Psoas muscle (tissue), 7 donors: ENCODE measurements at regions not wholly inside any gene's neighbourhood (a gene's known extent, or its start where the extent isn't known, plus 50 kb on each side); places are given as distances from the start of the nearest gene placed in this dataset.

Source experiments
- ATAC-seq, 4 donors: fragments of 200-7000 bp; cut with Tn5 transposase; one replicate each; pipeline ENCODE4 v1.9.1; 2020; ENCODE audit warnings: moderate library complexity in 3 of 4, mild to moderate bottlenecking in 2 of 4
- DNase-seq, 2 donors: peaks; one replicate each; pipeline ENCODE4 v3.0.0-alpha.2; 2020
- H3K27ac ChIP-seq: fragments of 200-600 bp; one replicate; pipeline ENCODE4 v1.8.0; 2022
- H3K27me3 ChIP-seq, 3 donors: fragments of 200-600 bp in 1 of 3; one replicate each; pipeline versions ENCODE4 v1.6.1 to v1.8.0; 2013 to 2022; ENCODE audit warnings: low read length in 2 of 3, mild to moderate bottlenecking in 2 of 3, moderate library complexity in 1 of 3; ENCODE audit not compliant: insufficient read depth in 3 of 3
- H3K36me3 ChIP-seq, 2 donors: fragments of 200-600 bp in 1 of 2; one replicate each; pipeline versions ENCODE4 v1.6.1 to v1.8.0; 2013 to 2022; ENCODE audit warnings: low read depth in 1 of 2, mild to moderate bottlenecking in 1 of 2, moderate library complexity in 1 of 2; ENCODE audit not compliant: insufficient read depth in 1 of 2
- H3K4me1 ChIP-seq: fragments of 200-600 bp; one replicate; pipeline ENCODE4 v1.8.0; 2022
- H3K4me3 ChIP-seq: fragments of 200-600 bp; one replicate; pipeline ENCODE4 v1.8.0; 2022; ENCODE audit warnings: mild to moderate bottlenecking
- H3K9me3 ChIP-seq: fragments of 200-600 bp; one replicate; pipeline ENCODE4 v1.8.0; 2022
- CTCF ChIP-seq: fragments of 200-600 bp; IDR thresholded peaks from one replicate; pipeline ENCODE4 v1.8.0; 2022; ENCODE audit warnings: antibody characterized with exemption
- WGBS, 3 donors: extraction: QIAGEN DNeasy Blood & Tissue Kit; methylation state at CpG; one replicate each; pipeline versions ENCODE4 v1.1.6 to v1.1.7; 2013; 5-methylcytosine and 5-hydroxymethylcytosine counted together
- intact Hi-C, 2 donors: fragments of 100-400 bp; cut with DNase I; formaldehyde crosslinking; loops; one replicate each; pipeline versions ENCODE4 v1.11.0 to v1.14.2; 2022
- donor health status: healthy with polysubstance abuse.
- donor health status: DM: no; HTN: no; CAD: no; lungs with moderate emphysema.
- donor health status: Bipolar disorder and iron deficiency.
- donor health status: healthy.
- donor health status: DM: yes; HTN: yes; CAD: no.
- donor health status: DM: no; HTN: no; CAD: no.
- donor health status: DM: yes; HTN: yes; CAD: no.

GRCh38 chr10:15462253-15462897 is 91.3 kb upstream of the FAM171A1 start:
- 84 to 95% (median 87%) methylated on average over 6 of the region's 6 CpGs for WGBS, 3 donors
- Histone ChIP-seq H3K27ac (no peak overlapping the region), H3K4me1 (no peaks in the 10 kb centered on the region), H3K9me3 (no peaks in the 10 kb centered on the region), H3K4me3 (no peak overlapping the region), H3K36me3 (no peaks in the 10 kb centered on the region), H3K27me3 (peaks cover 0 to 2% (median 0%) of the 10 kb centered on the region in 3 donors)
- TF ChIP-seq CTCF = no peak
- ATAC-seq = no peak
- intact Hi-C loops = no loop called here
- no peak for DNase-seq

GRCh38 chr10:15461353-15462108 is 90.4 kb upstream of the FAM171A1 start:
- no peak overlapping the region for H3K4me3 ChIP-seq
- intact Hi-C loops = no loop called here
- DNase-seq = peak in 1 of 2 donors; percentile 50

GRCh38 chr10:15460661-15461060 is 89.6 kb upstream of the FAM171A1 start:
- TF ChIP-seq CTCF = no peak
- 75 to 83% (median 77%) methylated on average over 3 of the region's 3 CpGs for WGBS, 3 donors

More at GRCh38 chr10:15461353-15462108, 90.4 kb upstream of the FAM171A1 start:
- no peaks in the 10 kb centered on the region for H3K4me1 ChIP-seq
- no peak for ATAC-seq
- H3K27ac ChIP-seq = no peak overlapping the region
- H3K27me3 ChIP-seq = no peaks in the 10 kb centered on the region
- 45 to 52% (median 46%) methylated on average over 9 of the region's 9 CpGs for WGBS, 3 donors
- no peaks in the 10 kb centered on the region for H3K36me3 ChIP-seq
- no peak for TF ChIP-seq CTCF
- no peaks in the 10 kb centered on the region for H3K9me3 ChIP-seq

GRCh38 chr10:15459218-15459617 is 88.1 kb upstream of the FAM171A1 start:
- Histone ChIP-seq H3K36me3 (no peaks in the 10 kb centered on the region), H3K27ac (no peak overlapping the region)
- TF ChIP-seq CTCF = no peak

More at GRCh38 chr10:15460661-15461060, 89.6 kb upstream of the FAM171A1 start:
- no peaks in the 10 kb centered on the region for H3K36me3 ChIP-seq
- no peaks in the 10 kb centered on the region for H3K4me1 ChIP-seq
- ATAC-seq (no peak), DNase-seq (no peak)
- no peaks in the 10 kb centered on the region for H3K9me3 ChIP-seq
- no peak overlapping the region for H3K27ac ChIP-seq
- H3K4me3 ChIP-seq = no peak overlapping the region
- intact Hi-C loops = no loop called here
- no peaks in the 10 kb centered on the region for H3K27me3 ChIP-seq

More at GRCh38 chr10:15459218-15459617, 88.1 kb upstream of the FAM171A1 start:
- Histone ChIP-seq H3K27me3 (no peaks in the 10 kb centered on the region), H3K4me1 (no peaks in the 10 kb centered on the region), H3K9me3 (no peaks in the 10 kb centered on the region), H3K4me3 (no peak overlapping the region)
- no peak for ATAC-seq
- intact Hi-C loops = no loop called here
- no peak for DNase-seq
- 97 to 98% (median 97%) methylated on average over 1 of the region's 1 CpG for WGBS, 3 donors
